Astrocyte of the spinal cord (primary cell): ENCODE measurements at regions not wholly inside any gene's neighbourhood (a gene's known extent, or its start where the extent isn't known, plus 50 kb on each side); places are given as distances from the start of the nearest gene placed in this dataset.

Source experiments
- DNase-seq: peaks from one replicate; pipeline ENCODE4 v3.0.0; 2011; ENCODE audit warnings: low read depth, low spot score
- H3K4me3 ChIP-seq: 2 replicates; pipeline ENCODE4 v1.5.1; 2011; ENCODE audit warnings: low read depth, mild to moderate bottlenecking, low read length, moderate library complexity
- CTCF ChIP-seq: IDR thresholded peaks from 2 replicates; pipeline ENCODE4 v1.5.1; 2012; ENCODE audit warnings: low read depth, mild to moderate bottlenecking, low read length, inconsistent platforms
- in situ Hi-C: cut with HindIII; loops from 2 replicates; pipeline ENCODE4 v1.10.0; 2017; ENCODE audit warnings: low sequenced_read_pairs

GRCh38 chr6:11650711-11651110 is 113.2 kb downstream of the TMEM170B start:
- in situ Hi-C loops, result no loop called here
- TF ChIP-seq CTCF, result no peak
- H3K4me3 ChIP-seq, result no peak overlapping the region
- DNase-seq, result no peak

GRCh38 chr6:11653028-11653583 is 115.6 kb downstream of the TMEM170B start:
- TF ChIP-seq CTCF, result no peak
- in situ Hi-C loops, result no loop called here
- H3K4me3 ChIP-seq, result no peak overlapping the region
- DNase-seq, result peak; percentile 93

GRCh38 chr6:11654876-11655275 is 117.3 kb downstream of the TMEM170B start:
- in situ Hi-C loops, result no loop called here
- TF ChIP-seq CTCF, result no peak
- peak; percentile 70 for DNase-seq
- no peak overlapping the region for H3K4me3 ChIP-seq

GRCh38 chr6:11656491-11656890 is 118.9 kb downstream of the TMEM170B start:
- no peak for TF ChIP-seq CTCF
- no peak for DNase-seq
- no peak overlapping the region for H3K4me3 ChIP-seq
- in situ Hi-C loops, result no loop called here

GRCh38 chr6:11659757-11660156 is 118.8 kb downstream of the ADTRP start:
- in situ Hi-C loops, result no loop called here
- no peak overlapping the region for H3K4me3 ChIP-seq
- no peak for TF ChIP-seq CTCF
- DNase-seq, result no peak

GRCh38 chr6:11662323-11662722 is 116.3 kb downstream of the ADTRP start:
- TF ChIP-seq CTCF, result no peak
- in situ Hi-C loops, result no loop called here
- no peak overlapping the region for H3K4me3 ChIP-seq
- DNase-seq, result no peak

- no peak overlapping the region for H3K4me3 ChIP-seq
- TF ChIP-seq CTCF, result no peak
- DNase-seq, result no peak
- in situ Hi-C loops, result no loop called here
These were observed 115.1 kb downstream of the ADTRP start for GRCh38 chr6:11663519-11663918.
